ENCODE measurements at regions not wholly inside any gene's neighbourhood (a gene's known extent, or its start where the extent isn't known, plus 50 kb on each side); places are given as distances from the start of the nearest gene placed in this dataset.

- dilution Hi-C loops (cut with MboI; ENCODE audit: extremely low pct_ligation_motif_present, low sequenced_read_pairs): no loop called here
- no peaks in the 10 kb centered on the region for H3K36me3 ChIP-seq (ENCODE audit: control insufficient read depth in 2 of 2, extremely low read depth in 1 of 2, insufficient read depth in 2 of 2, low read length in 2 of 2)
- no peak overlapping the region for H3K4me3 ChIP-seq (ENCODE audit: control insufficient read depth in 2 of 3, extremely low read depth in 1 of 3, insufficient read depth in 2 of 3, low read depth in 1 of 3, low read length in 3 of 3)
- no peak overlapping the region for H3K9ac ChIP-seq (ENCODE audit: control insufficient read depth, extremely low read depth, insufficient read depth, low read length)
- H3K4me1 ChIP-seq (ENCODE audit: control insufficient read depth, extremely low read depth, insufficient read depth, low read length): no peaks in the 10 kb centered on the region
- no peaks in the 10 kb centered on the region for H3K9me1 ChIP-seq (ENCODE audit: control insufficient read depth, extremely low read depth, insufficient read depth, low read length)
- DNase-seq (ENCODE audit: low read depth, low spot score): no peak
- no peaks in the 10 kb centered on the region for H3K9me3 ChIP-seq (ENCODE audit: control insufficient read depth, low read depth, low read length)
- H3K79me2 ChIP-seq (ENCODE audit: control insufficient read depth, insufficient read depth, low read length): no peaks in the 10 kb centered on the region
- FAIRE-seq: no peak
- no peak overlapping the region for H3K27ac ChIP-seq (ENCODE audit: control insufficient read depth, insufficient read depth, low read length)
- no peaks in the 10 kb centered on the region for H4K20me1 ChIP-seq (ENCODE audit: control insufficient read depth, extremely low read depth, insufficient read depth, low read length)
- H2AFZ ChIP-seq (ENCODE audit: control insufficient read depth, low read length): no peak overlapping the region
- no peak for TF ChIP-seq CTCF (optimal IDR thresholded peaks at IDR 0.05 in 1 of 3, IDR thresholded peaks at IDR 0.05 in 1 of 3, conservative IDR thresholded peaks at IDR 0.05 in 1 of 3; ENCODE audit: extremely low read depth in 1 of 3, insufficient read depth in 2 of 3, low read length in 3 of 3)
- TF ChIP-seq EZH2 (IDR thresholded peaks at IDR 0.05; ENCODE audit: low read length): no peak
- H3K4me2 ChIP-seq (ENCODE audit: control insufficient read depth, extremely low read depth, insufficient read depth, low read depth, low read length): no peak overlapping the region
- H3K27me3 ChIP-seq (ENCODE audit: control insufficient read depth, extremely low read depth, insufficient read depth, low read length): no peaks in the 10 kb centered on the region
Measured at GRCh38 chr18:25463726-25464125, 111.8 kb upstream of the ZNF521 start.

- DNase-seq (ENCODE audit: low read depth, low spot score): no peak
- TF ChIP-seq CTCF (optimal IDR thresholded peaks at IDR 0.05 in 1 of 3, IDR thresholded peaks at IDR 0.05 in 1 of 3, conservative IDR thresholded peaks at IDR 0.05 in 1 of 3; ENCODE audit: extremely low read depth in 1 of 3, insufficient read depth in 2 of 3, low read length in 3 of 3): no peak
- no peak for TF ChIP-seq EZH2 (IDR thresholded peaks at IDR 0.05; ENCODE audit: low read length)
- Histone ChIP-seq H3K27ac (ENCODE audit: control insufficient read depth, insufficient read depth, low read length) (no peak overlapping the region), H3K4me1 (ENCODE audit: control insufficient read depth, extremely low read depth, insufficient read depth, low read length) (no peaks in the 10 kb centered on the region), H3K9me1 (ENCODE audit: control insufficient read depth, extremely low read depth, insufficient read depth, low read length) (no peaks in the 10 kb centered on the region), H4K20me1 (ENCODE audit: control insufficient read depth, extremely low read depth, insufficient read depth, low read length) (no peaks in the 10 kb centered on the region), H2AFZ (ENCODE audit: control insufficient read depth, low read length) (no peak overlapping the region), H3K4me2 (ENCODE audit: control insufficient read depth, extremely low read depth, insufficient read depth, low read depth, low read length) (no peak overlapping the region), H3K9me3 (ENCODE audit: control insufficient read depth, low read depth, low read length) (no peaks in the 10 kb centered on the region), H3K79me2 (ENCODE audit: control insufficient read depth, insufficient read depth, low read length) (no peaks in the 10 kb centered on the region), H3K9ac (ENCODE audit: control insufficient read depth, extremely low read depth, insufficient read depth, low read length) (no peak overlapping the region), H3K36me3 (ENCODE audit: control insufficient read depth in 2 of 2, extremely low read depth in 1 of 2, insufficient read depth in 2 of 2, low read length in 2 of 2) (no peaks in the 10 kb centered on the region), H3K4me3 (ENCODE audit: control insufficient read depth in 2 of 3, extremely low read depth in 1 of 3, insufficient read depth in 2 of 3, low read depth in 1 of 3, low read length in 3 of 3) (no peak overlapping the region), H3K27me3 (ENCODE audit: control insufficient read depth, extremely low read depth, insufficient read depth, low read length) (no peaks in the 10 kb centered on the region)
- FAIRE-seq: no peak
- dilution Hi-C loops (cut with MboI; ENCODE audit: extremely low pct_ligation_motif_present, low sequenced_read_pairs): no loop called here
Measured at GRCh38 chr18:25459814-25460213, 107.8 kb upstream of the ZNF521 start.

Data from keratinocyte (primary cell).